ENCODE measurements at regions not wholly inside any gene's neighbourhood (a gene's known extent, or its start where the extent isn't known, plus 50 kb on each side); places are given as distances from the start of the nearest gene placed in this dataset.
"Not testable (repeated sequence)": the region's sequence is repeated elsewhere in the genome, so short reads cannot be mapped to it uniquely, and the experiment has no call there.

- H3K36me3 ChIP-seq (ENCODE audit: insufficient read depth, low read length); H4K20me1 ChIP-seq (ENCODE audit: insufficient read depth, low read length); DNase-seq (ENCODE audit: insufficient read length, low spot score, missing footprints); H3K79me2 ChIP-seq (ENCODE audit: insufficient read depth, low read length); H3K9me3 ChIP-seq (ENCODE audit: low read depth, low read length); H3K4me1 ChIP-seq (ENCODE audit: insufficient read depth, low read length); H3K4me2 ChIP-seq (ENCODE audit: insufficient read depth, low read length); H3K27me3 ChIP-seq (ENCODE audit: insufficient read depth, low read length); H3K4me3 ChIP-seq (ENCODE audit: insufficient read depth, low read length); H3K27ac ChIP-seq (ENCODE audit: low read depth, low read length); H2AFZ ChIP-seq (ENCODE audit: low read length): not testable (repeated sequence)
These were observed 86.9 kb upstream of the FZD7 start for GRCh38 chr2:201946746-201947145.

DNA sequence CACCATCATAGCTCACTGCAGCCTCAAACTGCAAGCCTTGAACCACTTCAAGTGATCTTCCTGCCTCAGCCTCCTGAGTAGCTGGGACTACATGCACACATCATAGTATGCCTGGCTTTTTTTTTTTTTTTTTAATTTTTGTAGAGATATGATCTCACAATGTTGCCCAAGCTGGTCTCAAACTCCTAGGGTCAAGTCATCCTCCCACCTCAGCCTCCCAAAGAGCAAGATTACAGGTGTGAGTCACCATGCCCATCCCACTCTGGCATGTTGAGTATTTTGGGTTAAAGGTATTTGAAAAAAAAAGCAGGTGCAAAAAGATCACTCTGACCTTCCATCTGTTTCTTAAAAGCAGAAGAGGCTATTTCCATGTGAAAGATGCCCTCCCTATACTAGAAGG lies 86.4 kb upstream of the FZD7 start:
- Histone ChIP-seq H2AFZ (ENCODE audit: low read length) (no peak overlapping the region), H3K9me3 (ENCODE audit: low read depth, low read length) (no peaks in the 10 kb centered on the region), H3K27ac (ENCODE audit: low read depth, low read length) (no peak overlapping the region), H3K79me2 (ENCODE audit: insufficient read depth, low read length) (no peaks in the 10 kb centered on the region), H3K27me3 (ENCODE audit: insufficient read depth, low read length) (peaks cover 2% of the 10 kb centered on the region), H4K20me1 (ENCODE audit: insufficient read depth, low read length) (no peaks in the 10 kb centered on the region), H3K4me2 (ENCODE audit: insufficient read depth, low read length) (no peak overlapping the region), H3K4me1 (ENCODE audit: insufficient read depth, low read length) (no peaks in the 10 kb centered on the region), H3K36me3 (ENCODE audit: insufficient read depth, low read length) (no peaks in the 10 kb centered on the region), H3K4me3 (ENCODE audit: insufficient read depth, low read length) (no peak overlapping the region)
- TF ChIP-seq, protein P1, sequence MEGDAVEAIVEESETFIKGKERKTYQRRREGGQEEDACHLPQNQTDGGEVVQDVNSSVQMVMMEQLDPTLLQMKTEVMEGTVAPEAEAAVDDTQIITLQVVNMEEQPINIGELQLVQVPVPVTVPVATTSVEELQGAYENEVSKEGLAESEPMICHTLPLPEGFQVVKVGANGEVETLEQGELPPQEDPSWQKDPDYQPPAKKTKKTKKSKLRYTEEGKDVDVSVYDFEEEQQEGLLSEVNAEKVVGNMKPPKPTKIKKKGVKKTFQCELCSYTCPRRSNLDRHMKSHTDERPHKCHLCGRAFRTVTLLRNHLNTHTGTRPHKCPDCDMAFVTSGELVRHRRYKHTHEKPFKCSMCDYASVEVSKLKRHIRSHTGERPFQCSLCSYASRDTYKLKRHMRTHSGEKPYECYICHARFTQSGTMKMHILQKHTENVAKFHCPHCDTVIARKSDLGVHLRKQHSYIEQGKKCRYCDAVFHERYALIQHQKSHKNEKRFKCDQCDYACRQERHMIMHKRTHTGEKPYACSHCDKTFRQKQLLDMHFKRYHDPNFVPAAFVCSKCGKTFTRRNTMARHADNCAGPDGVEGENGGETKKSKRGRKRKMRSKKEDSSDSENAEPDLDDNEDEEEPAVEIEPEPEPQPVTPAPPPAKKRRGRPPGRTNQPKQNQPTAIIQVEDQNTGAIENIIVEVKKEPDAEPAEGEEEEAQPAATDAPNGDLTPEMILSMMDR (IDR thresholded peaks at IDR 0.05; ENCODE audit: extremely low read depth, low read depth, low read length), result no peak
- DNase-seq (ENCODE audit: insufficient read length, low spot score, missing footprints), result no peak

DNA sequence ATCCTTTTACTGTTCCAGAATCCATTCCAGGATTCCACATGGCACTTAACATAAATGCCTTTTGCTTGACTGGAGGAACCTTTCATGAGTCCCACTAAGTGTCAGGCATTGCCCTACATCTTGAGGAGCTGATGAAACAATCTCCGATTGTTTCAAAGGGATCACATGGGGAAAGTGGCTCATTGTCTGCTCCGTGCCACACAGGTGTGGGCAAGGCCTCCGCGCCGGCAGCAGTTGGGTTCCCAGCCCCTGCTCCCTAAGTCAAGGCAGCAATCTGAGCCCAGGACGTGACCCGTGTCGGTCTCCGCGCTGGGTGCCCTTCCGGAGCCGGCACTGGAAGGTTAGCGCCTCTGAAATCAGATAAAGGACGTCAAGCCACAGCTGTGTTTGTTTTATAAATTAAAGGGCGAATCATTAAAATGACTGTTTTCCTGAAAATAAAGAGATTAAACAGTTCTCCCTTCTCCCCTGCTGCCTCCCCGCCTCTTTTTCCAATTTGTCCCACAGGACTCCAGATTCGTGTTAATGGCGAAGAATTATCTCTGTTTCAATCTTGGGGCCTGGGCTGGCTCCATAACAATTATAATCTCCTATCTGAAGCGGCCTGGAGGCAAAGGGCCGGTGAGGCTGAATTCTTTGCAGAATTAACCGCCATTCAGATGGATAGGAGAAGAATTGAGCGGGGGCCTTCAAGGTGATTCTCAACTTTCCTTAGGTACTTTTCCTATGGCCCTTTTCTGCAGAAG lies 84.3 kb upstream of the FZD7 start:
- no peaks in the 10 kb centered on the region for H3K9me3 ChIP-seq (ENCODE audit: low read depth, low read length)
- H3K79me2 ChIP-seq (ENCODE audit: insufficient read depth, low read length), result no peaks in the 10 kb centered on the region
- no peaks in the 10 kb centered on the region for H3K4me1 ChIP-seq (ENCODE audit: insufficient read depth, low read length)
- H4K20me1 ChIP-seq (ENCODE audit: insufficient read depth, low read length), result no peaks in the 10 kb centered on the region
- H3K4me2 ChIP-seq (ENCODE audit: insufficient read depth, low read length), result no peak overlapping the region
- H3K27ac ChIP-seq (ENCODE audit: low read depth, low read length), result no peak overlapping the region
- no peak overlapping the region for H3K4me3 ChIP-seq (ENCODE audit: insufficient read depth, low read length)
- no peak overlapping the region for H2AFZ ChIP-seq (ENCODE audit: low read length)
- no peak for DNase-seq (ENCODE audit: insufficient read length, low spot score, missing footprints)
- TF ChIP-seq, protein P1 (IDR thresholded peaks at IDR 0.05; ENCODE audit: extremely low read depth, low read depth, low read length), result no peak
- no peaks in the 10 kb centered on the region for H3K36me3 ChIP-seq (ENCODE audit: insufficient read depth, low read length)
- no peaks in the 10 kb centered on the region for H3K27me3 ChIP-seq (ENCODE audit: insufficient read depth, low read length)

DNA sequence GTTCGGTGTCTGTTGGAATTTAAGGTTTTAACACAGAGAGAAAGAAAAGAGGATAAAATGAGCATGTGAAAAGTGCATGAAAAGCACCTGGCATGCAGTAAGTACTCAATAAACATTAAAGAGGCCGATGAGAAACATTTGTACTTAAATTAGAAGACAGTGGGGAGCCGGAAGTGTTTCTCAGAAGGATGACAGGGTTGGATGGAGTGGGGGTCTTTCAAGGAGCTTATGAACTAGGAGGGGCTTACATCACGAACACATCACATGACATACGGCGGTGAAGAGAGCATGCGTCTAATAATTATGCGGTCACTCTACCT lies 83.8 kb upstream of the FZD7 start:
- TF ChIP-seq, protein P1 (IDR thresholded peaks at IDR 0.05; ENCODE audit: extremely low read depth, low read depth, low read length), result no peak
- Histone ChIP-seq H3K36me3 (ENCODE audit: insufficient read depth, low read length) (no peaks in the 10 kb centered on the region), H3K4me1 (ENCODE audit: insufficient read depth, low read length) (no peaks in the 10 kb centered on the region), H3K79me2 (ENCODE audit: insufficient read depth, low read length) (no peaks in the 10 kb centered on the region), H4K20me1 (ENCODE audit: insufficient read depth, low read length) (no peaks in the 10 kb centered on the region), H3K27ac (ENCODE audit: low read depth, low read length) (no peak overlapping the region), H3K9me3 (ENCODE audit: low read depth, low read length) (no peaks in the 10 kb centered on the region), H2AFZ (ENCODE audit: low read length) (no peak overlapping the region), H3K4me2 (ENCODE audit: insufficient read depth, low read length) (no peak overlapping the region), H3K4me3 (ENCODE audit: insufficient read depth, low read length) (no peak overlapping the region), H3K27me3 (ENCODE audit: insufficient read depth, low read length) (no peaks in the 10 kb centered on the region)
- DNase-seq (ENCODE audit: insufficient read length, low spot score, missing footprints), result no peak
